Mucosa of descending colon (tissue), 3 donors: ENCODE measurements at regions not wholly inside any gene's neighbourhood (a gene's known extent, or its start where the extent isn't known, plus 50 kb on each side); places are given as distances from the start of the nearest gene placed in this dataset.

Experiments used
- ATAC-seq: fragments of 200-7000 bp; cut with Tn5 transposase; one replicate; pipeline ENCODE4 v1.9.1; 2020; ENCODE audit warnings: mild to moderate bottlenecking, moderate library complexity
- DNase-seq, 3 donors: peaks; one replicate each; pipeline ENCODE4 v3.0.0-alpha.2; 2020
- H3K36me3 ChIP-seq: fragments of 200-600 bp; one replicate; pipeline ENCODE4 v1.8.0; 2021; ENCODE audit warnings: low read depth, mild to moderate bottlenecking
- H3K4me1 ChIP-seq: fragments of 200-600 bp; one replicate; pipeline ENCODE4 v1.8.0; 2021; ENCODE audit warnings: low read depth, mild to moderate bottlenecking
- H3K4me3 ChIP-seq: fragments of 200-600 bp; one replicate; pipeline ENCODE4 v1.8.0; 2021; ENCODE audit warnings: mild to moderate bottlenecking
- H3K9me3 ChIP-seq: fragments of 200-600 bp; one replicate; pipeline ENCODE4 v1.8.0; 2021; ENCODE audit warnings: mild to moderate bottlenecking
- CTCF ChIP-seq: fragments of 200-600 bp; IDR thresholded peaks from one replicate; pipeline ENCODE4 v1.8.0; 2022; ENCODE audit warnings: antibody characterized with exemption, mild to moderate bottlenecking
- intact Hi-C, 2 donors: fragments of 100-400 bp; cut with DNase I in 1 of 2; cut with micrococcal nuclease in 1 of 2; formaldehyde crosslinking; loops; one replicate each; pipeline versions ENCODE4 v1.11.0 to v1.11.1; 2022; cut with DNase I, micrococcal nuclease
- donor health status: DM: no; HTN: no; CAD: no; lungs with moderate emphysema.
- donor health status: DM: no; HTN: no; CAD: no.
- donor health status: DM: no; HTN: yes; CAD: no.

DNA sequence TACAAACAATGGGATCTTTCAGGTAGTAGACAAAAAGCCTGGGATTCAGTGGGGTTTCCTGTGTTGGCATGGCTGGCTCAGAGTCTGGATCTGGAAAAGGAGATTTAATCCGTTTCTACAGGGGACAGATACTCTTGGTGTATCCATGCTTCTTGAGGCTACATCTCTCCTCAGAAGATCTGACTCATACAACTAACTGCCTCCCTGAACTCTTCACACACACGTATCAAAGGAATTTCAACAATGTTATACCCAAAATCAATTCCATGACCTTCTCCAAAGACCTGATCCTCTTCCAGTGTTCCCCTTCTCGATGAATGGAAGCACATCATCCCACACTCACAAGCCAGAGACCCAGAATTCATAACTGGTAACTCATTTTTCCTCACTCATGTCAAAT lies 435.3 kb upstream of the NBEA start:
- intact Hi-C loops, result no loop called here
- ATAC-seq, result no peak

DNA sequence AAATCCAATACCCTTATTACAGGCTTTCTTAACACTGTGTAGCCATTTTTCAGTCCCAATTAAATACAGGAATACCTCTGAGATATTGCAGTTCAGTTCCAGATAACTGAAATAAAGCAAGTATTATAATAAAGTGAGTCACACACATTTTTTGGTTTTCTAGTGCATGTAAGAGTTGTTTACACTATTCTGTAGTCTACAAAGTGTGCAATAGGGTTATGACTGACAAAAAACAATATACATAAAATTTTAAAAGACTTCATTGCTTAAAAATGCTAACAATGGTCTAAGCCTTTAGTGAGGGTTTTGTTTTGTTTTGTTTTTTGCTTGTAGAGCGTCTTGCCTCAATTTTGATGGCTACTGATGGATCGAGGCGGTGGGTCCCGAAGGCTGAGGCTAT lies 434.4 kb upstream of the NBEA start:
- Histone ChIP-seq H3K9me3 (no peaks in the 10 kb centered on the region), H3K4me1 (no peaks in the 10 kb centered on the region), H3K4me3 (no peak overlapping the region), H3K36me3 (no peaks in the 10 kb centered on the region)
- DNase-seq (no peak), ATAC-seq (no peak)
- TF ChIP-seq CTCF, result no peak
- intact Hi-C loops, result no loop called here

More for the DNA sequence above, 435.3 kb upstream of the NBEA start:
- Histone ChIP-seq H3K4me3 (no peak overlapping the region), H3K4me1 (no peaks in the 10 kb centered on the region), H3K9me3 (no peaks in the 10 kb centered on the region), H3K36me3 (no peaks in the 10 kb centered on the region)
- TF ChIP-seq CTCF, result no peak
- no peak for DNase-seq

- Histone ChIP-seq H3K4me1 (no peaks in the 10 kb centered on the region), H3K36me3 (no peaks in the 10 kb centered on the region), H3K4me3 (no peak overlapping the region), H3K9me3 (no peaks in the 10 kb centered on the region)
- no peak for DNase-seq
- TF ChIP-seq CTCF, result no peak
- no peak for ATAC-seq
- intact Hi-C loops, result no loop called here
Observed at GRCh38 chr13:34512817-34513216, 429.3 kb upstream of the NBEA start.

GRCh38 chr13:34513526-34513925 lies 428.5 kb upstream of the NBEA start:
- no peaks in the 10 kb centered on the region for H3K9me3 ChIP-seq
- no peaks in the 10 kb centered on the region for H3K36me3 ChIP-seq
- H3K4me3 ChIP-seq, result no peak overlapping the region
- TF ChIP-seq CTCF, result no peak
- no peak for DNase-seq
- ATAC-seq, result no peak
- intact Hi-C loops, result no loop called here
- no peaks in the 10 kb centered on the region for H3K4me1 ChIP-seq

- H3K9me3 ChIP-seq, result no peaks in the 10 kb centered on the region
- no peak for ATAC-seq
- H3K4me1 ChIP-seq, result no peaks in the 10 kb centered on the region
- DNase-seq, result no peak
- H3K4me3 ChIP-seq, result no peak overlapping the region
- H3K36me3 ChIP-seq, result no peaks in the 10 kb centered on the region
- no peak for TF ChIP-seq CTCF
- intact Hi-C loops, result no loop called here
Observed at GRCh38 chr13:34515201-34515600, 426.9 kb upstream of the NBEA start.

DNA sequence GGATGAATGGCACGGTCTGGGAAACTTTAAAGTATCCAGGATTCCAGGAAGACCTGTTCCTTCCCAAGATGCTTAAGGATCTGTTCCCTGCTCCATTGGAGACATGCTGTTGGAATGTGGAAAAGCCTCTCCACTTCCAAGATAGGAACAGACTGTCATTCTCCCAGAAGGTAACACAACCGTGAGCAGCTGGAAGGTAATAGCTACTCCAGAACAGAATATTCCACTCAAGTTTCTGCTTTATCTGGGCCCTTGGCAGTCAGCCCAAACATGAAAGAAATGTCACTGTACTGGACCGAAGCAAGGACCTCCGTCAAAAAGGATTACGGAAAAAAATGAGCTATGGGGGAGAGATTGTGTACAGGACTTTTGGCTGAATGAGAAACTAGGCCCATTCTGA lies 420.9 kb upstream of the NBEA start:
- TF ChIP-seq CTCF, result no peak
- DNase-seq, result no peak
- intact Hi-C loops, result no loop called here
- H3K36me3 ChIP-seq, result no peaks in the 10 kb centered on the region
- no peak for ATAC-seq
- no peaks in the 10 kb centered on the region for H3K4me1 ChIP-seq
- H3K4me3 ChIP-seq, result no peak overlapping the region
- H3K9me3 ChIP-seq, result no peaks in the 10 kb centered on the region
